ENCODE measurements at regions not wholly inside any gene's neighbourhood (a gene's known extent, or its start where the extent isn't known, plus 50 kb on each side); places are given as distances from the start of the nearest gene placed in this dataset.
"Not testable (repeated sequence)": the region's sequence is repeated elsewhere in the genome, so short reads cannot be mapped to it uniquely, and the experiment has no call there.

DNA sequence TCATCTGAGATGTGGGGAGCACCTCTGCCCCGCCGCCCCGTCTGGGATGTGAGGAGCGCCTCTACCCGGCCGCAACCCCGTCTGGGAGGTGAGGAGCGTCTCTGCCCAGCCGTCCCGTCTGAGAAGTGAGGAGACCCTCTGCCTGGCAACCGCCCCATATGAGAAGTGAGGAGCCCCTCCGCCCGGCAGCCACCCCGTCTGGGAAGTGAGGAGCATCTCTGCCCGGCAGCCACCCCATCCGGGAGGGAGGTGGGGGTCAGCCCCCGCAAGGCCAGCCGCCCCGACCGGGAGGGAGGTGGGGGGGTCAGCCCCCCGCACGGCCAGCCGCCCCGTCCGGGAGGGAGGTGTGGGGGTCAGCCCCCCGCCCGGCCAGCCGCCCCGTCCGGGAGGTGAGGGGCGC, 89.9 kb downstream of the PHLDA1 start:
- not testable (repeated sequence) for DNase-seq

DNA sequence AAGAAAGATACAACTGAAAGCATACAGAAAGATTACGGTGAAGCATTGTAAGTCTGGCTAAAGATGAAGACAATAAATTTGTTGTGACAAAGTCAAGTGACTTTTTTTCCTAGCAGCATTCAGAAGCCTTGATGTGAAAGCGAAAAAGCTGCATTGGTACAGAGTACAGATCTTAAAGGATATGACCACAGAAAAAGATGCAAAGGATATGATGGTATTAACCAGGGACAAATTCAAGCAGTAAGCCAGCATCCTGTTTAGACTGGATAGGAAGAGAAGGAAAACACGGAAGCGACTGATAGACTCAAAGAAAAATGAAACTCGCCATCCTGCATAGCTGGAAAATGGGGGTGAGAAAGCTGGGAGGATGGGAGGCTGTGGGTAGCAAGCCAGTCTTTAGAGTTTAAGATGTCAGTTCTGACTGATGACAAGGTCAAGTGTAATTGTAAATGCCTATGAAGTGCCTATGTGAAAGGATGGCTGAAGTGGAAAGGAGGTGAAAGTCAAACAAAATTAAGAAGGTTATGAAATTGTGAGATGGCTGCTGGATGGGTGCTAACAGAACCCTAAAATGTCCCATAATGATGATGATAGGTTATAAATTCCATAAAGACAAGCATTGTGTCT, 92.4 kb downstream of the PHLDA1 start:
- DNase-seq, result no peak

DNA sequence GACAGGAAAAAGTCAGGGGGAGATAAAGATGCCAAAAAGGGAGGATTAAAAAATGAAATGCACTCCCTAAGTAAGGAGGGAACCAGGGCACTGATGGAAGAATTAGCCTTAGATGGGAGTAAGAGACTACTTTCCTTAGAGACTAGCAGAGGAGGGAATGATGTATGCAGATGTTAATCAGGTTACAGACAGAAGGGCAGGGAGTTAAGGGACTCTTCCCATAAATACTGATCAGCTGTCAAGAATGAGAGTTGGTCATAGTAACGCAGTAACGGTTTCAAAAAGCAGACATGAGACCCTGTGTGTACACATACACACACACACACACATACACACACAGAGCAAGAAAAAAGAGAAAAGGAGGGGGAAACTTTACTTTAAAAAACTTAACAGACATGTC, 93.4 kb downstream of the PHLDA1 start:
- DNase-seq, result no peak

DNA sequence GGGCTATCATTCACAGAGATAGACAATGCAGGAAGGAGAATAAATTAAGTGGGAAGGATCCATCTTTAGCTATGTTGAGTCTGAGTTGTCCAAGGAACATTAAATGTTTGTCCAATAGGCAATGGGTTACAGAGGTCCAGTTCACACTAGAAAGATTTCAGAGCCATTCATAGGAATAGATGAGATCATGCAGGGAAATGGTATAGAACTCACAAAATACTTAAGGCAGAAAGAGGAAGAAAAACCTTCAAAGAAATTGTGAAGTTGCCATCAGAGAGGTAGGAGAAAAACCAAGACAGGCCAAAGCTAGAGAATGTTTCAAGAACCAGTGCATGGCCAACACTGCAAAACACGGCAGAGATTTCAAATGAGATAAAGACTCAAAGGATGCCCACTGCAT, 94.1 kb downstream of the PHLDA1 start:
- no peak for DNase-seq

DNA sequence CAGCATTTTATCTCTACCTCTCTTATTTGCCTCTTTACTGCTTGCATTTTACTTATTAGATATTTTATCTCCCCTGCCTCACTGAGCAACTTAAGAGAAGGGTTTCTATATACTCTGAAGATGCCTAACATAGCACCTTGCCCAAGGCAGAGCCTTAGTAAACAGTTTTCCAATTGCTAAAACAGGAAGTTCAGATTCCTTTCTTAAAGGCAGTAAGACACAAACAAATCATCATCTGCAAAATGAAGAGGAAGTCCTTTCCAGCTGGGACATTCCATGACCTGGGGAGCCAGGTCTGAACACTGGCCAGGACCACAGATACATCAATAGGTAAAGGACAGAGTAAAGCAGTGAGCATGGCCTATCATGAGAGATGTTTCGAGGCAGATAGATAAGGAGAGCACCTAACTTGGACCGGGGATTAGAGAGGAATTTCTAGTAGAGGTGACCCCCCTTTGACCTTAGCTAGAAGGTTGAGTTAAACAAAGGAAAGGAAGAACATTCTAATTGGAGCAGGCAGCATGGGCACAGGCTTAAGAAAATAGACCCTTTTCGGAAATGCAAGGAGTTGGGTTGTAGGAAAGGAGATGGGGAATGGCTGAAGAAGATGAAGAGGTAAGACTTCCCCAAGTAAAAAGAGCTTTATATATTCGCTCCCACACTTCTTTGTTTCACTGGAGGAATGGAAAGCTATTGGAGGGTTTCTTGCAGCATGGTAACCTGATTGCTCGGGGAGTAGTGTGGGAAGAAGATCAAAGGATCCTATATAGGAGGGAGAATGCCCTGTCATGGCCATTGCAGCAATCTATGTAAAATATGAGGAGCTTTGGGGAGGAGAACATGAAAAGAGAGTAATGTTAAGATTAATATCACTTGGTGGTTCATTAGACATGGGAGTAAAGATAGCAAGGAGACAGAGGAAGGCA, 94.8 kb downstream of the PHLDA1 start:
- no peak for DNase-seq

DNA sequence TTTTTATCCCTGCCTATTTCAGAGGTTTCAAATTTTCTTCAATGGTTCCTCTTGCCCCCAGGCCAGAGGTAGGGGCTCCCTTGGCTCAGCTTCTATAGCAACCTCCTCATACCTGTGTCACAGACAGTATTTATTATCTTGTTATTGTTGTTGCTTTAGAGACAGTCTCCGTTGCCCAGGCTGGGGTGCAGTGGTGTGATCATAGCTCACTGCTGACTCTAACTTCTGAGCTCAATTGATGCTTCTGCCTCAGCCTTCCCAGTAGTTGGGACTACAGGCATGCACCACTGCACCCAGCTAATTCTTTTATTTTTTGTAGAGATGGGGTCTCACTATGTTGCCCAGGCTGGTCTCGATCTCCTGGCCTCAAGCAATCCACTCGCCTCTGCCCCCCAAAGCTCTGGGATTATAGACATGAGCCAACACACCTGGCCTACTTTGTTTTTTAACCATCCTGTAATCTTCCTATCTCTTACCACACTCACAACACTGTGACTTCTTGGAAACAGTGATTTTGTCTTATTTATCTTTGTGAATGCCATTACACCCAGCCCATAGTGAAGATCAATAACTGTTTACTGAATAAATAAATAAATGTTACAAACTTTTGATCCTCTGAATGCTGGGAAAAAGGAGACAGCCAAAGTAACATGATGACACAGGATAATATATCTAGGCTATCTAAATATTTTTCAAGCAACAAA, 95.9 kb downstream of the PHLDA1 start:
- no peak for DNase-seq

DNA sequence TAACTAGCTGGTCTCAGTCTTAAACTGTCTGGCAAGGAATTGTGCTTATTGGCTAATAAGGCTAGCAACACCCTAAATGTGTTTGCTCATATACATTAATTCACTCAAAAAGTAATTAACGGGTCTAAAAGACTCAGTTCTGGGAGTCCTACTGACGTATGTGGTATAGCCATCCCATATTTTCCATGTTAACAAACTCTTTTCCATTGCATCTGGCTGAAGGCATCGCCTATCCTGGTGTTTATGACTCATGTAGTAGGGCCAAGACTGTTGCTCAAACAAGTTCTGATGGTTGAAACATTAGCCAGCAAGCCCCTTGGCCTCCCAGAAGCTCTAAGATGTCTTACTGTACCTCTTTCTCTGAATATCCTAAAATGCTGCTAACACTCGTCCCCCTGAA, 98.5 kb downstream of the PHLDA1 start:
- DNase-seq, result peak; percentile 84

DNA sequence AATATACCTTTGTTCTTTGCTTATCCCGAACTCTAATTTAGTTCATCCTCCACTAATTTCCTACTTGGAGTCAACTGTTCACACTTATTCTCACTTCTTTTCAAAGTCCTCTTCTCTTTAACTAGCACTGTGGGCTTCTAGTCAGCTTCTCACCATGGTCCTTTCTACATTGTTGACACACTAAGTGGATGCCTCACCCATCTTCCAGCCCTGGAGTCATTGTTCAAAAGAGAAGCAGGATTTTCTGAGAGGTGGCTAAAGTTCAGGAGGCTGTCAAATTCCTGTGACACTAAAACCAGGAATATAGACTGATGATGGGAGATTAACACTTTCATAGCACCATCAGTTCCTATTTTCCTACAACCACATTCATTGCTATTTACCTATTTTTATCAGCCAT, 99.3 kb downstream of the PHLDA1 start:
- no peak for DNase-seq

DNA sequence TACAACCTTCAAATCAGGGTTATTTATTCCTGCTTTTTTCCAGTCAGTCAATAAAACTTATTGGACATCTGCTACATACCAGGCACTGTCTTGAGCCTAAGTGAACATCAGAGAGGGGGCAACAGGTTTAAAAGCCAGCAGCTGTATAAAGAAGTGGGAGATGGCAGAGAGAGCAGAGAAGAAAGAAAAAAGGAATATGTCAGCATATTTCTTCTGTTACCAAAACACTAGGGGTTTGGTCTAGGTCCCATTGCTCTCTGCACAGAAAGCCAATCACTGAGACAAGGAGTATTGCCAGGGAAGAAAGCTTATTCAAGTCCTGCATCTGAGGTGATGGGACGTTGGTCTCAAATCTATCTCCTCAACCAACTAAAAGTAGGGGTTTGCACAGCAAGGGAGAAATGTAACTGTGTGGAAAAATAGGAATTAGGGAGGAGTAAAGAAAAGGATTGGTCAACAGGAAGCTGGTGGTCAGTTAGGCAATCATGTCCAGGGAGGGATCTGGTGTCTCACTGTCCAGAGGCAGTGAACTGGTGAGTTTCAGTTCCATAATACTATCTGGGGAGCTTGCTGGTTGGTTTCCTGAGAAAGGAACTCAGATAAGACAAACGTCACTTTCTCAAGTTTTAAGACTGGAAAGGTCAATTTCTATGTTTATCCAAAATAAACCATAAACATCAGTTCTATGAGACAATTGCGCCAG, 107.5 kb downstream of the PHLDA1 start:
- no peak for DNase-seq

DNA sequence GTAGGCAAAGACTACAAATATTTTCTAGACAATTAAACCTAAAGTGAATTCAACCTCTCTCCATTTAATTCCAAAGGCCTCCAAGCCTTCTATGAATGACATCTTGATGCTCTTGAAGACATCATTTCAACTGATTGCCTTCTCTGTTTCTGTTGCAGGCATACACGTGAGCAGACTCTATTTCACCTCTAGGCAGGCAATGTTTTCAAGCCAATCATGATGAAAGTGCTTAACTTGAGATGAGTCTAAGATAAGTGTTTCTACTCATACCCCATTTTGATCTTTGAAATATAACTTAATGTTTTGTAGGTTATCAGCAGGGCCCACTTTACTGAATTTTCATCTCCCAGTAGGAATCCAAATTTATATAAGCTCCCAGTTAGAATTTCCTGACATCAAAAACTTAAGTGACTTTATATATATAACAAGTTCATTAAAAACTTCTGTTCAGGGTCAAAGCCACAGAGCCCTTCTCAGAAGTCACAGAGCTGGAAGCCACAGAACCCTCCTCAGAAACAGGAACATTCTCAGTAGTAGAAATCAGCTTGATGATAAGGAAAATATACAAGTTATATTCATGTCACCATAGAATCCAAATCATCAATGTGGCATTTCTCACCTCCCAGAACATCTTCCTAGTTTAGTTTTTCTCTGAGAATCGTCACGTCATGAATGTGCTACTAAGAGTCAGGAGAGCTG, 108.5 kb downstream of the PHLDA1 start:
- no peak for DNase-seq

DNA sequence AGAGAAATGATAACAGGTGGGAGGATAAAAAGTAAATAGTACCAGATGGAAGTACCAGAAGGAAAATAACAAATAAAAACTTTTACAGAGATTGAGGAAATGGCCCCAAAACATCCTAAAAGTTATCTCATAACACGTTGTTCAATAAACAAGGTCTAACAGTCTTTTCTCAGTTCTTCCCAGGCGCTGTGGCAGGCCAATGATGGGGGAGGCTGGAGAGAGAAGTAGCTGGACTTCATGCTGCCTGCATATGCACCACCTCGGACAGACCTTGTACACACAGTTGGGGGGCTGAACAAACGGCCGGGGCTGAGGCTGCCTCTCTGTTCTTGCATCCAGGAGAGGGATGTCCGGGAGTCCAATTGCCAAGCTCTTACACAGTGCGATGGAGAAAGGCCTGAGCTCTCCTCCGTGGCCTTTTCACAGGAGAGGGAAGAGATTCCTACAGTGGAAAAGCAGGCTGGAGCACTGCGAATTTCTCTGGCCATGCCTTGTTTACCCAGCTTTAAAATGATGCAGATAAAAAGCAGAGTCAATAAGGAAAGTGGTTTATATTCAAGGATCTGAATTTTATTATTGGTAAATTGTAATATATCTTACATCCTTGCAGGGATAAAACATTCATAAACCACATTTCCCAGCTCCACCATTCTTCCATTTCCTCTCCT, 109.8 kb downstream of the PHLDA1 start:
- no peak for DNase-seq

DNA sequence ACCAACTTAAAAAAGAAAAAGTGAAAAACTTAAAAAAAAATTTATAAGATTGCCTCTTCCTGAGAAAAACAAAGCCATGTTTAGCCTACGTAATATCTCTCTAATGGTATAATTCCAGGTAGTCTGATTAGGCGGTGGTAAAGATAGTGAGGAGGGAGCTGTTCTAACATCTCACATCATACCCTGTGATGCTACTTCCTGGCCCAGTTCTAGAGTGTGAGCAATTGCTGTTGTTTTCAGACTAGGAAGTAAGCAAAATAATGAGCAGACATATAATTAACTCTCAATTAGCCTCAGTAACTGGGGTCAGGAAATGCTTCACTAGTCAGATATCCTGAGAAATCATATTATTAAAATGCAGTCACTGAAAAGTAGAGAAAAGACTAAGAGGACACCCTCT, 113.9 kb downstream of the PHLDA1 start:
- no peak for DNase-seq

DNA sequence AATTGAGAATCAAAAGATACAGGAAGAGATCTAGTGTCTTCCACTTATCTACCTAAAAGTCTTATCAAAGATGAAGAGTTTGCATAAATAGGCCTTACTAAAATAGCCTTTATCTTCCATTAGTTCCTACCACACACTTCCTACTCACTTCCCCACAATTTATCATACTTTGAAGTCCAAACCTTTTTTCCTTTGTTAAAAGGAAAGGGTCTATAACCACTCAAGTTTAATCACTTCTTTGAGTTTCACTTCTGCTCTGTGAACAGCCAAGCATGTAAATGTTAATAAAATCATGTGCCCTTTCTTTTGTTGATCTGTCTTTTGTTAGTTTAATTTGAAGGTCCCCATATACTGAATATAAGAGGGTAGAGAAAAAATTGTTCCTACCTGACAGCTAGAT, 114.5 kb downstream of the PHLDA1 start:
- no peak for DNase-seq

DNA sequence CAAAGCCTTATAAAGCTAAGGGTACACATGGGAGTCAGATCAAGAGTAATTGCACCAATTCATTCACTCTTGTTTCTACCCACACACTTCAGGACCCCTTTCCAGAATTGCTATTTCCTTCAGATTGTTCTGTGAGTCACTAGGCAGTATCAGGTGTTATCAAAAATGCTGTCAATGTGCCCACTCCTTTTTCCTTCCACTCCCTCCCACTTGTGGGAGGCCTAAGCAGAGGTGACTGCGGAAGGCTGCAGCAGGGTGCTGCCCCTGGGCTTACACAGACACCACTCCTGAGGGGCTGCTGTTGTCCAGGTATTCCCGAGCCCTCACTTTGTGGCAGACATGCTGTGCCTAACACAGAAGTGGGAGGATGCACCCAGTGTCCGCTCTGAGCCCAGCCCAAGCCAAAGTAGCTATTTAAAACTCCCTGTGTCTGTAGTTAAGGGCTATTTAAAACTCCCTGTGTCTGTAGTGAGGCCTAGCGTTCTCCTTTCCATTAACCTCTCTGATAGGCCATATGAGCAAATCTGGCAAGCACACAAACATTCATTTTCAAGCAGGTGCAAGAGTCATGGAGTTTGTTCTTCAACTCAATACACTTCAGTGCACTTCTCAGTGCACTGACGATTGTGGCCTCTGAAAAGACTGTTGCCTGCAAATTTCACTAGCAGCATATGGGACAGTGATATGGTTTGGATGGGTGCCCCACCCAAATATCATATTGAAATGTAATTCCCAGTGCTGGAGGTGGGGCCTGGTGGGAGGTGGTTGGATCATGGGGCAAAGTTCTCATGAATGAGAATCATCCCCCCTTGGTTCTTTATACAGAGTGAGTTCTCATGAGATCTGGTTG, 117.8 kb downstream of the PHLDA1 start:
- no peak for DNase-seq

DNA sequence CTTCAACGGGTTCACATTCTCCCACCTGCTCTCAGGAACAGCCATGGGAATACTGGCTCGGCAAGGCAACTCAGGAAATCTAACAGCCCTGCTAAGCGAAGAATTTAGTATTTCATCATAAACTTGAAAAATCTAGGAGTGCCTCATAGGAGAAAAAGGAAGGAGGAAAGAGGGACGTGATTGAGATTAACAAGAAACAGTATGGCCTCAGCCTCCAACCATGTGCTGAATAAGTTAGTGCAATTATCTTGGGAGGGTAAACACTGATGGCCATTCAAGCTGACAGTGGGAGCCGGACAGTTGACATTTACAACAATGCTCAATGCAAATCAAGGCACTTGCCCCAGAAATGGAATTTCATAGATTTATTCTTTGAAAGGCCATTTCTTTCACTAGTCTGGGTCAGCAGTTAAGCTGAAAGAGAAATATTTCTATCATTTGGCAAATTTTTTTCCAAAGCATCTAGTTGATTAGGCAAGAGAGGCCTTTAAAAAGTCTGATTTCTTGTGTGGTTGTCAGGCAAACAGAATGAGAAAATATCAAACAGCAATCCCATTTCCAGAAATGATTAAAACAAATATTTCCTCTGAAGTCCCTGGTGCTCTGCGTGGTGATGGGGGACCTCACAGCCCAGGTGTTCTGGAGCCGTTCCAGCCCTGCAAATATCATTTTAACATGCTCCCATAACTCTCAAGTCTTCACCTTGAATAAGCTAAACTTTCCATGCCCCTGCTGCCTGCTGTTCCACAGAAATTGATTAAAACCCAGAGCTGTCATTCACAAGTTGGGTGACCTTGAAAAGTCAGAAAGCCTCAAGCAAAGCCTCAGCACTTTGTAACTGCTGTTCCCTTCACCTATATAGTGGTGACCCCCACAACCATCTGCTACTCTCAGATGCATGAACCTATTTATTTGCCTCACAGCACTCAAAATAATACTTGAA, 121.6 kb downstream of the PHLDA1 start:
- no peak for DNase-seq

DNA sequence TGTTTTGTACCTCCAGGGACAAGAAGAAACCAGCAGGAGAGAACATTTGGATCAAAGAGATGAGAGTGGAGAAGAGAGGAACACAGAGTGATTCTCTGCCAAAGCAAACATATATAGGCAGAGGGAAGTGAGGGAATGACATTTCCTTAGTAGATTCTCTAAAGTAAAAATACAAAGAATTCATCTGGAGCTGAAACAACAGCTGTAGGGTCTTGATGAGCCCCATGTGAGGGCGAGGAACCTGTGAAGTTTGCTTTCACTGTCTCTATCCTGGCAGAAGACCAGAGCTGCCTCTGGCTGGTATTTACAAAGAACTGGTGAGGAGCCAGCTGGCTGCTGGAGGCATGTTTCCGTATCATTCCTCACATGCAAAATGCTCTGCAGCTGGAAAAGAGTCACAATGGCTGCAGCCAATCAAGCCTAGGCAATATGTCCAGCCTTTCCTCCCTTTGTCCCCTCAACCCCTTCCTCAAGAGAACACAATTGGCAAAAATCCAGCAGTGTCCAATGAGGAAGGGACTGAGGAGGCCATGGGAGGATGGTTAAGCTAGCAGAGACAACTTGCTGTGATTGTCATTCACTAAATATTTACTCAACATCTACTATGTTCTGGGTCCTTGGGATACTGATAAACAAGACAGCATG, 122.5 kb downstream of the PHLDA1 start:
- peak; percentile 91 for DNase-seq

DNA sequence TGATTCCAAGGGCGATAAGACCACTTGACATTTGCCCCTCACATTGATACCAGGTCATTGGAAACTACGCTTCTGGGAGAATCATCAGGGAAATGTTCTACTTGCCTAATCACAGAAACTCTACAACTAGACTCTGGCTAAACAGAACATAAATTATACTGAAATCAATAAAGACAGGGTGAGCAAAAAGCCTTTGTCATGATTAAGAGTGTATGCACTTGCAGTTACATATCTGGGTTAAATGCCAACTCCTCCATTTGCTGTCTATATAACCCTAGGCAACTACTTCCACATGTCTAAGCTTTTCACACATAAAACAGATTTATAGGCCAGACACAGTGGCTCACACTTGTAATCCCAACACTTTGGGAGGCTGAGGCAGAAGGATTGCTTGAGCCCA, 125.7 kb downstream of the PHLDA1 start:
- peak; percentile 23 for DNase-seq

DNA sequence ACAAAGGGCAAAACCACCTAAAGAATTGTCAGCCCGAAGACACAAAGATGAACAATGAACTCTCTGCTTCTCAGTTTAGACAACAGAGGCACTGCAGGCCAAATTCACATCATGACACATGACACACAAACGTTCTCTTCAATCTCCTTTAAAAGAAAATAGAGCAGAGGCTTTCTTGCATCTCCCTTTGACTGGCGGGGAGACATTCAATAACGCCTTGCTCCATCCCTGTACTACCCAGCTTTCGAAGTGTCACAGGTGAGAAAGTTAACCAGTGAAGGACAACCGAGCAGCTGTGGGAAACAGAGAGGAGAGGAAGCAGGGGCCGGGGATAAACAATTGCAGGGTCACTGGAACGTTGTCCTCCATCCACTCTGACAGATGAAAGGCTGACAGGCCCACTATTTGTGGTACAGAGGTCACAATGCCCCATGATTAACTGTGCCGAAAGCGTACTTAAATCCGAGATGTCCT, 130.8 kb downstream of the PHLDA1 start:
- DNase-seq, result no peak

DNA sequence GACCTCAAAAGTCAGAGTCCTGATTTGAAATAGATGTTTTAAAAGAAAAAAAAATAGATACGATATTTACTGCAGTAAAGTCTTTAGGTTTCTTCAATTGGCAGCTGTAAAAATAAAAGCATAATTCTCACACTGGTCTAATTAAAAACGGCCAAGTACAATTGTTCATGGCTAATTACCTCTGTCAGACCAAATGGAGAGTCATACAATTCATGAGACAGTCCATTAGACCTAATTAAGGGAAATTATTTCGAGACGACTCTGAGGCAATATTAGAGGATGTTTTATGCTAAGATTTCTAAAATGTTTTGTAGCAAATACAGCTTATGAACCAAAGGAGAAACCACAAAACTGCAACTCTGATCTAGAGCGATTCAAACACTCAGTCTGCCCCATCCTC, 131.3 kb downstream of the PHLDA1 start:
- no peak for DNase-seq
